ENCODE measurements at regions not wholly inside any gene's neighbourhood (a gene's known extent, or its start where the extent isn't known, plus 50 kb on each side); places are given as distances from the start of the nearest gene placed in this dataset.

DNA sequence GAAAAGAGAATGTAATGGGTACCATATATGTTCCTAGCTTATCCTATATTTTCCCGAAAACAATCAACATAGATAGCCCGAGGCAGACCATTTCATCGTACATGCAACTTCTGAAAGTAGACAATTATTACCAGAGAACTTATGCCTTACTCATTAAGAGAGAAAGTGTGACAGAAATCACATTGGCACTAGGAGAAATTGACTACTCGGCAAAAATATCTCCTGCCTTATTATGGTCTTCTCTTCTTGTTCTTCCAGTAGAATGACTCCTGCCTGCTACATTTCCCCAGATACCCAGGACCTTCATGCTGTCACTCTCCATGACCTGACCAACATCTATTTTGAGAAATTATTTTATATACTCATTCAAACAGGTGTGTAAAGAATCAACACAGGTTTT is 1015.7 kb downstream of the TUSC7 start:
- ATAC-seq, result no peak
- no peak for TF ChIP-seq CTCF (IDR thresholded peaks at IDR 0.05)
- Histone ChIP-seq H3K4me1 (no peaks in the 10 kb centered on the region), H3K4me3 (no peak overlapping the region), H3K9me3 (no peaks in the 10 kb centered on the region), H3K27ac (no peak overlapping the region), H3K27me3 (ENCODE audit: insufficient read depth in 3 of 3, low read length in 2 of 3) (no peaks in the 10 kb centered on the region), H3K36me3 (ENCODE audit: insufficient read depth in 1 of 2, low read depth in 1 of 2) (no peaks in the 10 kb centered on the region)
- WGBS, 3 donors, result 96 to 97% (median 97%) methylated on average over 4 of the region's 4 CpGs
- intact Hi-C loops (cut with DNase I), result no loop called here
- DNase-seq, result no peak

- no peak for TF ChIP-seq CTCF (IDR thresholded peaks at IDR 0.05)
Observed at GRCh38 chr3:117726776-117727175, 1017.2 kb downstream of the TUSC7 start.

DNA sequence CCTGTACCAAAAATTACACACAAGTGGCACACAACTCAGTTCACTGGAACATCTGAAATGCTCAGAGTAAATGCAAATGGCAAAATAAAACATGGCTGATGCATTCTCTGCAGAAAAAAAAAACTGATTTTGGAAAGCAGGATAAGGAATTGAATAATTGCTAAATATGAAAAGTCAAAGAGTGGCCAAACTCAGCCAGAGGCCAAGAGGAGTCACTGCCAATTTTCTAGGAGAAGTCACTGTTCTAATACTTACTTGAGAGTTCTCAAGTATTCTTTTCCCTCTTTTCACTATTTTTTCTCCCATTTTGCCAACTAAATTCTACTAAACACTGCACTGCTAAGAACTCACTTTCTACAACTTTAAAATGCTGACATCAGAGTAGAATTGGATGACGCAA is 1018.6 kb downstream of the TUSC7 start:
- no peak overlapping the region for H3K27ac ChIP-seq
- TF ChIP-seq CTCF (IDR thresholded peaks at IDR 0.05), result no peak
- H3K36me3 ChIP-seq (ENCODE audit: insufficient read depth in 1 of 2, low read depth in 1 of 2), result no peaks in the 10 kb centered on the region
- H3K4me3 ChIP-seq, result no peak overlapping the region
- H3K4me1 ChIP-seq, result no peaks in the 10 kb centered on the region
- 81 to 90% (median 87%) methylated on average over 1 of the region's 1 CpG for WGBS, 3 donors
- DNase-seq (no peak), ATAC-seq (no peak)
- no peaks in the 10 kb centered on the region for H3K27me3 ChIP-seq (ENCODE audit: insufficient read depth in 3 of 3, low read length in 2 of 3)
- no peaks in the 10 kb centered on the region for H3K9me3 ChIP-seq
- intact Hi-C loops (cut with DNase I), result no loop called here

More at GRCh38 chr3:117726776-117727175, 1017.2 kb downstream of the TUSC7 start:
- DNase-seq, result no peak
- no peaks in the 10 kb centered on the region for H3K4me1 ChIP-seq
- no peaks in the 10 kb centered on the region for H3K36me3 ChIP-seq (ENCODE audit: insufficient read depth in 1 of 2, low read depth in 1 of 2)
- H3K9me3 ChIP-seq, result no peaks in the 10 kb centered on the region
- no peak for ATAC-seq
- no peaks in the 10 kb centered on the region for H3K27me3 ChIP-seq (ENCODE audit: insufficient read depth in 3 of 3, low read length in 2 of 3)
- H3K4me3 ChIP-seq, result no peak overlapping the region
- no peak overlapping the region for H3K27ac ChIP-seq
- intact Hi-C loops (cut with DNase I), result no loop called here

- intact Hi-C loops (cut with DNase I), result no loop called here
- Histone ChIP-seq H3K4me1 (no peaks in the 10 kb centered on the region), H3K9me3 (no peaks in the 10 kb centered on the region), H3K27ac (no peak overlapping the region), H3K4me3 (no peak overlapping the region), H3K36me3 (ENCODE audit: insufficient read depth in 1 of 2, low read depth in 1 of 2) (no peaks in the 10 kb centered on the region), H3K27me3 (ENCODE audit: insufficient read depth in 3 of 3, low read length in 2 of 3) (no peaks in the 10 kb centered on the region)
- TF ChIP-seq CTCF (IDR thresholded peaks at IDR 0.05), result no peak
- ATAC-seq (no peak), DNase-seq (no peak)
- 89 to 91% (median 90%) methylated on average over 3 of the region's 3 CpGs for WGBS, 3 donors
Observed at GRCh38 chr3:117734496-117734895, 1024.9 kb downstream of the TUSC7 start.

GRCh38 chr3:117735481-117736101 is 1026.0 kb downstream of the TUSC7 start:
- Histone ChIP-seq H3K4me1 (no peaks in the 10 kb centered on the region), H3K27me3 (ENCODE audit: insufficient read depth in 3 of 3, low read length in 2 of 3) (no peaks in the 10 kb centered on the region), H3K4me3 (no peak overlapping the region), H3K27ac (no peak overlapping the region), H3K36me3 (ENCODE audit: insufficient read depth in 1 of 2, low read depth in 1 of 2) (no peaks in the 10 kb centered on the region), H3K9me3 (no peaks in the 10 kb centered on the region)
- intact Hi-C loops (cut with DNase I), result no loop called here
- DNase-seq (no peak), ATAC-seq (no peak)
- TF ChIP-seq CTCF (IDR thresholded peaks at IDR 0.05), result no peak
- WGBS, 3 donors, result 44 to 60% (median 50%) methylated on average over 2 of the region's 2 CpGs
